Vagina (tissue), 2 donors: ENCODE measurements at regions not wholly inside any gene's neighbourhood (a gene's known extent, or its start where the extent isn't known, plus 50 kb on each side); places are given as distances from the start of the nearest gene placed in this dataset.

ENCODE experiments used
- CTCF ChIP-seq, 3 experiments: fragments of 450-650 bp in 2 of 3; fragments of 200-600 bp in 1 of 3; sonication (generic) in 1 of 3; IDR thresholded peaks; one replicate each; pipeline ENCODE4 v1.5.1; 2017 to 2019; ENCODE audit warnings: antibody characterized with exemption in 3 of 3, mild to moderate bottlenecking in 2 of 3, moderate library complexity in 2 of 3
- POLR2A ChIP-seq, 2 donors: fragments of 450-650 bp; IDR thresholded peaks; one replicate each; pipeline ENCODE4 v1.6.1; 2017; ENCODE audit warnings: antibody characterized with exemption in 2 of 2, mild to moderate bottlenecking in 2 of 2, moderate library complexity in 2 of 2

- TF ChIP-seq CTCF (IDR thresholded peaks at IDR 0.05), result no peak
- no peak for TF ChIP-seq POLR2A (IDR thresholded peaks at IDR 0.05)
Measured at GRCh38 chr5:63011158-63011557, 432.5 kb downstream of the LRRC70 start.
